ENCODE measurements at regions not wholly inside any gene's neighbourhood (a gene's known extent, or its start where the extent isn't known, plus 50 kb on each side); places are given as distances from the start of the nearest gene placed in this dataset.
"Not testable (repeated sequence)": the region's sequence is repeated elsewhere in the genome, so short reads cannot be mapped to it uniquely, and the experiment has no call there.

GRCh38 chr16:29180206-29180600, 195.4 kb downstream of the LAT start:
- H3K4me3 ChIP-seq (ENCODE audit: low read depth in 1 of 2, low read length in 2 of 2); H3K9ac ChIP-seq (ENCODE audit: low read depth in 1 of 2, low read length in 2 of 2); H3K36me3 ChIP-seq (ENCODE audit: control insufficient read depth in 1 of 2, insufficient read depth in 2 of 2, low read length in 2 of 2); H3K4me1 ChIP-seq (ENCODE audit: control insufficient read depth in 1 of 2, insufficient read depth in 2 of 2, low read length in 2 of 2); H3K27me3 ChIP-seq (ENCODE audit: control insufficient read depth in 1 of 2, insufficient read depth in 2 of 2, low read length in 2 of 2); H3K27ac ChIP-seq (ENCODE audit: low read depth, low read length); H3K9me3 ChIP-seq (ENCODE audit: control insufficient read depth in 1 of 2, low read length in 2 of 2): not testable (repeated sequence)

GRCh38 chr16:29179401-29180205, 194.8 kb downstream of the LAT start:
- not testable (repeated sequence) for H3K27ac ChIP-seq (ENCODE audit: low read depth, low read length); H3K36me3 ChIP-seq (ENCODE audit: control insufficient read depth in 1 of 2, insufficient read depth in 2 of 2, low read length in 2 of 2); H3K9me3 ChIP-seq (ENCODE audit: control insufficient read depth in 1 of 2, low read length in 2 of 2); H3K4me1 ChIP-seq (ENCODE audit: control insufficient read depth in 1 of 2, insufficient read depth in 2 of 2, low read length in 2 of 2); H3K9ac ChIP-seq (ENCODE audit: low read depth in 1 of 2, low read length in 2 of 2); H3K27me3 ChIP-seq (ENCODE audit: control insufficient read depth in 1 of 2, insufficient read depth in 2 of 2, low read length in 2 of 2); H3K4me3 ChIP-seq (ENCODE audit: low read depth in 1 of 2, low read length in 2 of 2)

- H3K9me3 ChIP-seq (ENCODE audit: control insufficient read depth in 1 of 2, low read length in 2 of 2); H3K36me3 ChIP-seq (ENCODE audit: control insufficient read depth in 1 of 2, insufficient read depth in 2 of 2, low read length in 2 of 2); H3K9ac ChIP-seq (ENCODE audit: low read depth in 1 of 2, low read length in 2 of 2); H3K27me3 ChIP-seq (ENCODE audit: control insufficient read depth in 1 of 2, insufficient read depth in 2 of 2, low read length in 2 of 2); H3K27ac ChIP-seq (ENCODE audit: low read depth, low read length); H3K4me3 ChIP-seq (ENCODE audit: low read depth in 1 of 2, low read length in 2 of 2); H3K4me1 ChIP-seq (ENCODE audit: control insufficient read depth in 1 of 2, insufficient read depth in 2 of 2, low read length in 2 of 2): not testable (repeated sequence)
Measured at GRCh38 chr16:29177888-29178726, 193.3 kb downstream of the LAT start.

GRCh38 chr16:29177203-29177887, 192.5 kb downstream of the LAT start:
- H3K9me3 ChIP-seq (ENCODE audit: control insufficient read depth in 1 of 2, low read length in 2 of 2); H3K27ac ChIP-seq (ENCODE audit: low read depth, low read length); H3K9ac ChIP-seq (ENCODE audit: low read depth in 1 of 2, low read length in 2 of 2); H3K4me1 ChIP-seq (ENCODE audit: control insufficient read depth in 1 of 2, insufficient read depth in 2 of 2, low read length in 2 of 2); H3K4me3 ChIP-seq (ENCODE audit: low read depth in 1 of 2, low read length in 2 of 2); H3K36me3 ChIP-seq (ENCODE audit: control insufficient read depth in 1 of 2, insufficient read depth in 2 of 2, low read length in 2 of 2); H3K27me3 ChIP-seq (ENCODE audit: control insufficient read depth in 1 of 2, insufficient read depth in 2 of 2, low read length in 2 of 2): not testable (repeated sequence)

- H3K9me3 ChIP-seq (ENCODE audit: control insufficient read depth in 1 of 2, low read length in 2 of 2); H3K27ac ChIP-seq (ENCODE audit: low read depth, low read length); H3K36me3 ChIP-seq (ENCODE audit: control insufficient read depth in 1 of 2, insufficient read depth in 2 of 2, low read length in 2 of 2); H3K27me3 ChIP-seq (ENCODE audit: control insufficient read depth in 1 of 2, insufficient read depth in 2 of 2, low read length in 2 of 2); H3K4me3 ChIP-seq (ENCODE audit: low read depth in 1 of 2, low read length in 2 of 2); H3K9ac ChIP-seq (ENCODE audit: low read depth in 1 of 2, low read length in 2 of 2); H3K4me1 ChIP-seq (ENCODE audit: control insufficient read depth in 1 of 2, insufficient read depth in 2 of 2, low read length in 2 of 2): not testable (repeated sequence)
Measured at GRCh38 chr16:29176822-29177202, 192.0 kb downstream of the LAT start.

- not testable (repeated sequence) for H3K9ac ChIP-seq (ENCODE audit: low read depth in 1 of 2, low read length in 2 of 2)
Measured at GRCh38 chr16:29176154-29176470, 191.3 kb downstream of the LAT start.

GRCh38 chr16:29175411-29176153, 190.7 kb downstream of the LAT start:
- not testable (repeated sequence) for H3K4me1 ChIP-seq (ENCODE audit: control insufficient read depth in 1 of 2, insufficient read depth in 2 of 2, low read length in 2 of 2); H3K9ac ChIP-seq (ENCODE audit: low read depth in 1 of 2, low read length in 2 of 2); H3K4me3 ChIP-seq (ENCODE audit: low read depth in 1 of 2, low read length in 2 of 2); H3K27ac ChIP-seq (ENCODE audit: low read depth, low read length); H3K36me3 ChIP-seq (ENCODE audit: control insufficient read depth in 1 of 2, insufficient read depth in 2 of 2, low read length in 2 of 2); H3K9me3 ChIP-seq (ENCODE audit: control insufficient read depth in 1 of 2, low read length in 2 of 2); H3K27me3 ChIP-seq (ENCODE audit: control insufficient read depth in 1 of 2, insufficient read depth in 2 of 2, low read length in 2 of 2)

More at GRCh38 chr16:29176154-29176470, 191.3 kb downstream of the LAT start:
- H3K4me1 ChIP-seq (ENCODE audit: control insufficient read depth in 1 of 2, insufficient read depth in 2 of 2, low read length in 2 of 2); H3K27me3 ChIP-seq (ENCODE audit: control insufficient read depth in 1 of 2, insufficient read depth in 2 of 2, low read length in 2 of 2); H3K9me3 ChIP-seq (ENCODE audit: control insufficient read depth in 1 of 2, low read length in 2 of 2); H3K36me3 ChIP-seq (ENCODE audit: control insufficient read depth in 1 of 2, insufficient read depth in 2 of 2, low read length in 2 of 2); H3K4me3 ChIP-seq (ENCODE audit: low read depth in 1 of 2, low read length in 2 of 2); H3K27ac ChIP-seq (ENCODE audit: low read depth, low read length): not testable (repeated sequence)

GRCh38 chr16:29173371-29174305, 188.8 kb downstream of the LAT start:
- not testable (repeated sequence) for H3K4me1 ChIP-seq (ENCODE audit: control insufficient read depth in 1 of 2, insufficient read depth in 2 of 2, low read length in 2 of 2); H3K9me3 ChIP-seq (ENCODE audit: control insufficient read depth in 1 of 2, low read length in 2 of 2); H3K36me3 ChIP-seq (ENCODE audit: control insufficient read depth in 1 of 2, insufficient read depth in 2 of 2, low read length in 2 of 2); H3K4me3 ChIP-seq (ENCODE audit: low read depth in 1 of 2, low read length in 2 of 2); H3K27me3 ChIP-seq (ENCODE audit: control insufficient read depth in 1 of 2, insufficient read depth in 2 of 2, low read length in 2 of 2); H3K27ac ChIP-seq (ENCODE audit: low read depth, low read length); H3K9ac ChIP-seq (ENCODE audit: low read depth in 1 of 2, low read length in 2 of 2)

GRCh38 chr16:29172098-29172724, 187.4 kb downstream of the LAT start:
- not testable (repeated sequence) for H3K9ac ChIP-seq (ENCODE audit: low read depth in 1 of 2, low read length in 2 of 2); H3K36me3 ChIP-seq (ENCODE audit: control insufficient read depth in 1 of 2, insufficient read depth in 2 of 2, low read length in 2 of 2); H3K27me3 ChIP-seq (ENCODE audit: control insufficient read depth in 1 of 2, insufficient read depth in 2 of 2, low read length in 2 of 2); H3K27ac ChIP-seq (ENCODE audit: low read depth, low read length); H3K9me3 ChIP-seq (ENCODE audit: control insufficient read depth in 1 of 2, low read length in 2 of 2); H3K4me3 ChIP-seq (ENCODE audit: low read depth in 1 of 2, low read length in 2 of 2); H3K4me1 ChIP-seq (ENCODE audit: control insufficient read depth in 1 of 2, insufficient read depth in 2 of 2, low read length in 2 of 2)

All from duodenal mucosa (tissue), 2 donors.